WTC11 (cell line): ENCODE measurements at regions not wholly inside any gene's neighbourhood (a gene's known extent, or its start where the extent isn't known, plus 50 kb on each side); places are given as distances from the start of the nearest gene placed in this dataset.

Experiments used
- ATAC-seq: fragments of 200-7000 bp; cut with Tn5 transposase; 2 replicates; pipeline ENCODE4 v1.10.0; 2021; ENCODE audit warnings: mild to moderate bottlenecking, moderate library complexity
- CTCF ChIA-PET: fragments of 300-600 bp; sonication (Branson Sonifier 250); formaldehyde crosslinking; loops from one replicate; lab custom pipeline; 2021; ENCODE audit warnings: antibody characterized with exemption; lab: Charles Lee
- POLR2A ChIA-PET: fragments of 350-600 bp; sonication (Branson Sonifier 250); formaldehyde crosslinking; loops from one replicate; lab custom pipeline; 2021; ENCODE audit warnings: antibody characterized with exemption; lab: Charles Lee
- DNase-seq: peaks from one replicate; pipeline ENCODE4 v3.0.0; 2021; ENCODE audit warnings: low spot score
- H3K27ac Mint-ChIP-seq: 2 replicates; pipeline ENCODE4 v1.8.0; 2021; ENCODE audit warnings: mixed read lengths
- H3K27me3 Mint-ChIP-seq: 2 replicates; pipeline ENCODE4 v1.8.0; 2021; ENCODE audit warnings: low read depth, mild to moderate bottlenecking, moderate library complexity, mixed read lengths
- H3K36me3 Mint-ChIP-seq: 2 replicates; pipeline ENCODE4 v1.8.0; 2021; ENCODE audit warnings: mixed read lengths
- H3K4me1 Mint-ChIP-seq: 2 replicates; pipeline ENCODE4 v1.8.0; 2022; ENCODE audit warnings: mixed read lengths
- H3K4me3 Mint-ChIP-seq: 2 replicates; pipeline ENCODE4 v1.8.0; 2021; ENCODE audit warnings: mild to moderate bottlenecking, moderate library complexity, mixed read lengths
- H3K9me3 Mint-ChIP-seq: 2 replicates; pipeline ENCODE4 v1.8.0; 2021; ENCODE audit warnings: mixed read lengths
- AR ChIP-seq: fragments of 250-450 bp; sonication (Bioruptor Pico); IDR thresholded peaks from 2 replicates; pipeline ENCODE4 v1.9.0; 2021; ENCODE audit warnings: mild to moderate bottlenecking
- ARID4B ChIP-seq: sonication (generic); formaldehyde crosslinking; IDR thresholded peaks from 2 replicates; pipeline ENCODE4 v1.8.0; 2023; ENCODE audit warnings: missing genetic modification reagents, mild to moderate bottlenecking, borderline replicate concordance
- CDX4 ChIP-seq: fragments of 250-450 bp; sonication (Bioruptor Pico); IDR thresholded peaks from 2 replicates; pipeline ENCODE4 v1.9.0; 2021; ENCODE audit warnings: moderate library complexity, mild to moderate bottlenecking, inconsistent platforms, borderline replicate concordance
- CREM ChIP-seq: sonication (generic); formaldehyde crosslinking; IDR thresholded peaks from 2 replicates; pipeline ENCODE4 v1.8.1; 2022; ENCODE audit warnings: mild to moderate bottlenecking, missing genetic modification reagents, moderate library complexity
- ELF4 ChIP-seq: sonication (generic); formaldehyde crosslinking; IDR thresholded peaks from 2 replicates; pipeline ENCODE4 v1.8.1; 2022; ENCODE audit warnings: low read depth, mild to moderate bottlenecking, moderate library complexity, missing genetic modification reagents
- EMX1 ChIP-seq: fragments of 250-450 bp; sonication (Bioruptor Pico); IDR thresholded peaks from 2 replicates; pipeline ENCODE4 v1.8.0; 2021; ENCODE audit warnings: mild to moderate bottlenecking
- ERG ChIP-seq: fragments of 250-450 bp; sonication (Bioruptor Pico); IDR thresholded peaks from 2 replicates; pipeline ENCODE4 v1.8.0; 2021; ENCODE audit warnings: mild to moderate bottlenecking
- ESRRA ChIP-seq: sonication (generic); formaldehyde crosslinking; IDR thresholded peaks from 2 replicates; pipeline ENCODE4 v1.8.1; 2022; ENCODE audit warnings: mild to moderate bottlenecking, missing genetic modification reagents, borderline replicate concordance
- FOXK1 ChIP-seq: sonication (generic); formaldehyde crosslinking; IDR thresholded peaks from 2 replicates; pipeline ENCODE4 v1.8.0; 2022; ENCODE audit warnings: mild to moderate bottlenecking, moderate library complexity, missing genetic modification reagents
- FOXP1 ChIP-seq: sonication (generic); formaldehyde crosslinking; IDR thresholded peaks from 2 replicates; pipeline ENCODE4 v1.8.0; 2022; ENCODE audit warnings: missing genetic modification reagents, mild to moderate bottlenecking, moderate library complexity, borderline replicate concordance
- IRF1 ChIP-seq: sonication (generic); formaldehyde crosslinking; IDR thresholded peaks from 2 replicates; pipeline ENCODE4 v1.8.0; 2023; ENCODE audit warnings: missing genetic modification reagents
- PRRX2 ChIP-seq: fragments of 250-450 bp; sonication (Bioruptor Pico); IDR thresholded peaks from 2 replicates; pipeline ENCODE4 v1.8.0; 2021; ENCODE audit warnings: mild to moderate bottlenecking
- SOX15 ChIP-seq: fragments of 250-450 bp; sonication (Bioruptor Pico); IDR thresholded peaks from 2 replicates; pipeline ENCODE4 v1.9.0; 2021; ENCODE audit warnings: mild to moderate bottlenecking
- SP1 ChIP-seq: sonication (generic); formaldehyde crosslinking; conservative IDR thresholded peaks from 2 replicates; pipeline ENCODE4 v1.8.1; 2022; ENCODE audit warnings: missing genetic modification reagents
- TEAD1 ChIP-seq: sonication (generic); formaldehyde crosslinking; IDR thresholded peaks from 2 replicates; pipeline ENCODE4 v1.8.0; 2022; ENCODE audit warnings: mild to moderate bottlenecking, missing genetic modification reagents
- TEAD4 ChIP-seq: sonication (generic); formaldehyde crosslinking; IDR thresholded peaks from 2 replicates; pipeline ENCODE4 v1.8.0; 2022; ENCODE audit warnings: mild to moderate bottlenecking, missing genetic modification reagents
- TP53 ChIP-seq: sonication (generic); formaldehyde crosslinking; IDR thresholded peaks from 2 replicates; pipeline ENCODE4 v1.8.1; 2023; ENCODE audit warnings: mild to moderate bottlenecking, missing genetic modification reagents
- USF2 ChIP-seq: sonication (generic); formaldehyde crosslinking; IDR thresholded peaks from 2 replicates; pipeline ENCODE4 v1.8.1; 2023; ENCODE audit warnings: mild to moderate bottlenecking, missing genetic modification reagents, moderate library complexity
- ZBTB43 ChIP-seq: sonication (generic); formaldehyde crosslinking; IDR thresholded peaks from 2 replicates; pipeline ENCODE4 v1.8.1; 2023; ENCODE audit warnings: mild to moderate bottlenecking, missing genetic modification reagents
- ZNF232 ChIP-seq: sonication (generic); formaldehyde crosslinking; IDR thresholded peaks from 2 replicates; pipeline ENCODE4 v1.8.0; 2022; ENCODE audit warnings: mild to moderate bottlenecking, missing genetic modification reagents
- ZNF317 ChIP-seq: sonication (generic); formaldehyde crosslinking; IDR thresholded peaks from 2 replicates; pipeline ENCODE4 v1.8.1; 2023; ENCODE audit warnings: low read depth, mild to moderate bottlenecking, moderate library complexity, missing genetic modification reagents, borderline replicate concordance
- ZNF396 ChIP-seq: fragments of 250-450 bp; sonication (Bioruptor Pico); IDR thresholded peaks from 2 replicates; pipeline ENCODE4 v1.8.0; 2021; ENCODE audit warnings: mild to moderate bottlenecking, moderate library complexity, borderline replicate concordance
- ZNF671 ChIP-seq: fragments of 250-450 bp; sonication (Bioruptor Pico); IDR thresholded peaks from 2 replicates; pipeline ENCODE4 v1.8.0; 2021; ENCODE audit warnings: mild to moderate bottlenecking

- TF ChIP-seq ARID4B (CRISPR knock-in tag) = no peak
Observed at GRCh38 chr10:130923596-130923995, 387.9 kb downstream of the TCERG1L start (continued).

GRCh38 chr10:130924138-130924819 lies 387.2 kb downstream of the TCERG1L start:
- Mint-ChIP-seq H3K9me3 (peaks cover 20% of the 10 kb centered on the region), H3K4me3 (no peak overlapping the region), H3K27me3 (no peaks in the 10 kb centered on the region; the same call in 1 of the 2 replicates), H3K27ac (no peak overlapping the region), H3K4me1 (no peaks in the 10 kb centered on the region), H3K36me3 (peaks cover 22% of the 10 kb centered on the region)
- DNase-seq (peak; percentile 30), ATAC-seq (no peak)
- ChIA-PET POLR2A (no interaction called here), CTCF (no interaction called here)
- TF ChIP-seq TP53 (CRISPR knock-in tag) (no peak), SP1 (CRISPR knock-in tag) (0 out of 2 replicates have a peak, but pooled peaks have one; percentile 37), AR (CRISPR knock-in tag) (no peak), CDX4 (no peak), ZNF671 (CRISPR knock-in tag) (no peak), ELF4 (CRISPR knock-in tag) (no peak), ERG (CRISPR knock-in tag) (no peak), ESRRA (CRISPR knock-in tag) (peak; percentile 47; the same call in 1 of the 2 replicates), ZNF232 (CRISPR knock-in tag) (peak; percentile 90; the same call in 1 of the 2 replicates), ZNF317 (CRISPR knock-in tag) (no peak), CREM (CRISPR knock-in tag) (no peak), FOXP1 (CRISPR knock-in tag) (peak; percentile 54; the same call in 1 of the 2 replicates), EMX1 (CRISPR knock-in tag) (no peak), USF2 (CRISPR knock-in tag) (0 out of 2 replicates have a peak, but pooled peaks have one; percentile 6), TEAD4 (CRISPR knock-in tag) (0 out of 2 replicates have a peak, but pooled peaks have one; percentile 49), ZBTB43 (CRISPR knock-in tag) (0 out of 2 replicates have a peak, but pooled peaks have one; percentile 34), FOXK1 (no peak), TEAD1 (CRISPR knock-in tag) (peak; percentile 79; the same call in 1 of the 2 replicates), SOX15 (CRISPR knock-in tag) (no peak), ZNF396 (CRISPR knock-in tag) (no peak), IRF1 (CRISPR knock-in tag) (0 out of 2 replicates have a peak, but pooled peaks have one; percentile 33), PRRX2 (CRISPR knock-in tag) (no peak)
